ENCODE measurements at regions not wholly inside any gene's neighbourhood (a gene's known extent, or its start where the extent isn't known, plus 50 kb on each side); places are given as distances from the start of the nearest gene placed in this dataset.

DNA sequence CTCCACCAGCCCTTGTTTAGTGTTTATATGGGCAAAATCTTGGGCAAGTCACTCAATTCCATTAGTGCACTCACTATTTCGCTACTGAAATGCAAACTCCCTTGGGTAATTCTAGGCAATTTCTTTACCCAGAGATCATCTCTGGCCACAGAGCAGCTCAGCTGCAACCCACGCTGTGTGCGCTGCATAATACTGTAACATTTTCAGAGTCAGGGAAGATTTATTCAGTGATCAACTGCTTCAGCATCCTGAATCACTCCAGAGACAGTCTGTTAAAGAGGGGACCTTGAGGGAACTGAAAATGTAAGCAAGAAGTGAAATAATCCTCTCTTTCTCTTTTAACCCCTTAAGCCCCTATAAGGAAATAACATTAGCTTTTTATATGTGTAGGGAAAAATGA is 189.6 kb upstream of the FBXL4 start:
- no peak for ATAC-seq (ENCODE audit: low FRiP score in 2 of 2)
- 69 to 92% methylated on average over 3 of the region's 3 CpGs for WGBS, 2 donors
- Histone ChIP-seq H3K27ac (no peak overlapping the region), H3K9me3 (no peaks in the 10 kb centered on the region), H3K27me3 (no peaks in the 10 kb centered on the region), H3K36me3 (no peaks in the 10 kb centered on the region), H3K4me1 (no peaks in the 10 kb centered on the region), H3K4me3 (no peak overlapping the region)
- no peak for DNase-seq
- no peak for TF ChIP-seq POLR2AphosphoS5 (IDR thresholded peaks at IDR 0.05)
- TF ChIP-seq, protein P1, sequence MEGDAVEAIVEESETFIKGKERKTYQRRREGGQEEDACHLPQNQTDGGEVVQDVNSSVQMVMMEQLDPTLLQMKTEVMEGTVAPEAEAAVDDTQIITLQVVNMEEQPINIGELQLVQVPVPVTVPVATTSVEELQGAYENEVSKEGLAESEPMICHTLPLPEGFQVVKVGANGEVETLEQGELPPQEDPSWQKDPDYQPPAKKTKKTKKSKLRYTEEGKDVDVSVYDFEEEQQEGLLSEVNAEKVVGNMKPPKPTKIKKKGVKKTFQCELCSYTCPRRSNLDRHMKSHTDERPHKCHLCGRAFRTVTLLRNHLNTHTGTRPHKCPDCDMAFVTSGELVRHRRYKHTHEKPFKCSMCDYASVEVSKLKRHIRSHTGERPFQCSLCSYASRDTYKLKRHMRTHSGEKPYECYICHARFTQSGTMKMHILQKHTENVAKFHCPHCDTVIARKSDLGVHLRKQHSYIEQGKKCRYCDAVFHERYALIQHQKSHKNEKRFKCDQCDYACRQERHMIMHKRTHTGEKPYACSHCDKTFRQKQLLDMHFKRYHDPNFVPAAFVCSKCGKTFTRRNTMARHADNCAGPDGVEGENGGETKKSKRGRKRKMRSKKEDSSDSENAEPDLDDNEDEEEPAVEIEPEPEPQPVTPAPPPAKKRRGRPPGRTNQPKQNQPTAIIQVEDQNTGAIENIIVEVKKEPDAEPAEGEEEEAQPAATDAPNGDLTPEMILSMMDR (IDR thresholded peaks at IDR 0.05): no peak
- no peak for TF ChIP-seq POLR2A (IDR thresholded peaks at IDR 0.05)
- no peak for TF ChIP-seq EP300 (IDR thresholded peaks at IDR 0.05)

DNA sequence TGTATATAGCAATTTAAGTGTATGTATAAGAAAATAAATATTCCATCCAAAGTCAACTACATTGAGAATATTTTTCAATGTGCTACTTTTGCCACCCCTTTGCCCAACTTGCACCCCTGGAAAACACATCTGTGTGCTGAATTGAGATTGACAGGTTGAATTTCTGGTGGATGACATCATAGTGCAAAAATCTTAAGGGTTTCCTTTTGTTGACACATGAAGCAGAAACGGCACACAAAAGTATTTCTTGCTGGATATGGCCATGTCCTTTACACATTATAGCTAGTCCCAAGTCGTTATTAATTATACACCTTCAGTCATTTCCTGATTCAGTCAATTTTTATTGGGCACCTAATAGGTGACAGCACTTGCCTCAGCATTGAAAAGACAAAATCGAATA is 188.7 kb upstream of the FBXL4 start:
- H3K4me1 ChIP-seq: no peaks in the 10 kb centered on the region
- H3K27ac ChIP-seq: no peak overlapping the region
- no peaks in the 10 kb centered on the region for H3K9me3 ChIP-seq
- ATAC-seq (ENCODE audit: low FRiP score in 2 of 2) (no peak), DNase-seq (no peak)
- no peak overlapping the region for H3K4me3 ChIP-seq
- H3K36me3 ChIP-seq: no peaks in the 10 kb centered on the region
- TF ChIP-seq, protein P1 (IDR thresholded peaks at IDR 0.05): no peak
- no peaks in the 10 kb centered on the region for H3K27me3 ChIP-seq
- WGBS, 2 donors: 39 to 45% methylated on average over 3 of the region's 3 CpGs

DNA sequence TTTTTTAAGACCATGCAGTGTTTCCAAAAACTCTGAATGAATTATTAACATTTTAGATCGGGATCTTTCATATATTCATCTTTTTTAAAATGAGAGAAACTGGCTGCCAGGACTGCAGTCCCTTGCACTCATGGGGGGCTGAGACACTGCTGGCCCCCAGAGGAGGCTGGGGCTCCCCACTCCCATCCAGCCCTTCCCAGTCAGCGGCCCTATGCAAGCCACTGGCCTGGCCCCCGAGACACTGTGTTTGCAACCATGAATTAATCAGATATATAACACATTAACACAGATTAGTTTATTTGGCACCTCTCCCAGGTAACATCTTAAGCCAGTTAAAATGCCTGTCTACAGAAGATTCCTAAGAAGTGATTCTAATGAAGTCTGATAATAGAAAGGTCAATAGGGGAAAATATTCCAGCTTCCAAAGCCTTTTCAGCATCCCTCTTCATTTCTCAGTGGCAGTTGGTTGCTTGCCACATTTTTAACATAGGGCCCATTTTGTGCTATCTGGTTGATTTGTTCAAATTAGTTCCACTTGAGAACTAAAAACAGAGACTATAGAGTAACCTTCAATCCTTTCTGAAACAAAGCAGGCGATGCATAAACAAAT is 184.4 kb upstream of the FBXL4 start:
- Histone ChIP-seq H3K27me3 (no peaks in the 10 kb centered on the region), H3K4me3 (no peak overlapping the region), H3K9me3 (no peaks in the 10 kb centered on the region), H3K4me1 (no peaks in the 10 kb centered on the region), H3K36me3 (no peaks in the 10 kb centered on the region), H3K27ac (no peak overlapping the region)
- TF ChIP-seq, protein P1 (IDR thresholded peaks at IDR 0.05): no peak
- TF ChIP-seq EP300 (IDR thresholded peaks at IDR 0.05): no peak
- TF ChIP-seq POLR2AphosphoS5 (IDR thresholded peaks at IDR 0.05): no peak
- TF ChIP-seq POLR2A (IDR thresholded peaks at IDR 0.05): no peak
- ATAC-seq (ENCODE audit: low FRiP score in 2 of 2): no peak
- WGBS, 2 donors: 91 to 92% methylated on average over 4 of the region's 4 CpGs
- peak in 1 of 2 donors; percentile 10 for DNase-seq

DNA sequence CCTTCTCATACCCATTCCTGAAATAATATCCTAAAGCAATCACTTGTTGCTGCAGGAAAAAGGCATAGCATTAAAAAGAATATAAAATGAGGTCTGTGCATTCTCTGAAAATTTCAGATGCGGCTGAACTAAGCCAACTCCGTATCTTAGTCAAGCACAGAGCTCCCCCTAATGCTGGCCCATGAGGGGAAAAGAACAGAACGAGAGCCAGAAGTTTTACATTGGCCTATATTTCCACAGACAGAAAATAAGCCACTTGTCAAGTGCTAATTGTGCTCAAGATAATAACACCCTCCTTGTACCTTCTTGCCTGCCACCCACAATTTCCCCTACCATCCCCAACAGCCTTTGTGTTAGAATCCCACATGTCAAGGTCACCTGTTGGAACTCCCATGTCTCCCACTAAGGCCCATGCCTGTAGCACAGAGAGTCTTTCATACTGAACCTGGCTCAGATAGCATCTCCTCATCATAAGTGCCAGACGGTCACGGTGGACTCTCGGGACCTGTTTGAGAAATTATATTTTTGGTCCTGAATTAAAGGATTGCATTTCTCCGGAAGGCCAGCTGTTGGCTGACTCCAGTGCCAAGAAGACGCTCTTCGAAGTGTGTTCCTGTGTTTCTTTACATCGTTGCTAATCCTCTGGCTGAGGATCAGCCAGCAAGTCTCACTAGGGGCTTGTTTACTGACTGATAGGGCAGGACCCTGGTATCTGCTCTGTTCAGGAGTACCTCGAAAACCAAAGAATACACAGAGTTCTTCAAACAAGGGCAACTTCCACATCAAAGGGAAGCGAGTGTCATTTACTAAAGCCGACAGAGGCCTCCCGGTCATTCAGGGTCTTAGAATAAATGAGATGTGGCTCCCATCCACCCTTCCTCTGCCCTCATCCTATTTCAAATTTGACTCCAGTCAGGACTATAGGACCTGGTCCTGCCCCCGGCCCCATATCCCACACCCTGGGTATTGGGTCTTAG is 183.4 kb upstream of the FBXL4 start:
- no peak for DNase-seq
- H3K27ac ChIP-seq: no peak overlapping the region
- no peaks in the 10 kb centered on the region for H3K4me1 ChIP-seq
- no peaks in the 10 kb centered on the region for H3K36me3 ChIP-seq
- no peak for ATAC-seq (ENCODE audit: low FRiP score in 2 of 2)
- TF ChIP-seq EP300 (IDR thresholded peaks at IDR 0.05) (no peak), POLR2AphosphoS5 (IDR thresholded peaks at IDR 0.05) (no peak), POLR2A (IDR thresholded peaks at IDR 0.05) (no peak)
- TF ChIP-seq, protein P1 (IDR thresholded peaks at IDR 0.05): no peak
- WGBS, 2 donors: 67 to 78% methylated on average over 15 of the region's 15 CpGs
- no peaks in the 10 kb centered on the region for H3K27me3 ChIP-seq
- H3K4me3 ChIP-seq: no peak overlapping the region
- no peaks in the 10 kb centered on the region for H3K9me3 ChIP-seq
